GM18870 (cell line): ENCODE measurements at regions not wholly inside any gene's neighbourhood (a gene's known extent, or its start where the extent isn't known, plus 50 kb on each side); places are given as distances from the start of the nearest gene placed in this dataset.

Experiments
- ATAC-seq: cut with Tn5 transposase; IDR thresholded peaks from one replicate; pipeline ENCODE4 v1.9.1; 2021; ENCODE audit warnings: moderate library complexity; ENCODE audit not compliant: unreplicated experiment

- no peak for ATAC-seq
Measured at GRCh38 chr17:72487731-72488494, 367.1 kb downstream of the SOX9 start.

DNA sequence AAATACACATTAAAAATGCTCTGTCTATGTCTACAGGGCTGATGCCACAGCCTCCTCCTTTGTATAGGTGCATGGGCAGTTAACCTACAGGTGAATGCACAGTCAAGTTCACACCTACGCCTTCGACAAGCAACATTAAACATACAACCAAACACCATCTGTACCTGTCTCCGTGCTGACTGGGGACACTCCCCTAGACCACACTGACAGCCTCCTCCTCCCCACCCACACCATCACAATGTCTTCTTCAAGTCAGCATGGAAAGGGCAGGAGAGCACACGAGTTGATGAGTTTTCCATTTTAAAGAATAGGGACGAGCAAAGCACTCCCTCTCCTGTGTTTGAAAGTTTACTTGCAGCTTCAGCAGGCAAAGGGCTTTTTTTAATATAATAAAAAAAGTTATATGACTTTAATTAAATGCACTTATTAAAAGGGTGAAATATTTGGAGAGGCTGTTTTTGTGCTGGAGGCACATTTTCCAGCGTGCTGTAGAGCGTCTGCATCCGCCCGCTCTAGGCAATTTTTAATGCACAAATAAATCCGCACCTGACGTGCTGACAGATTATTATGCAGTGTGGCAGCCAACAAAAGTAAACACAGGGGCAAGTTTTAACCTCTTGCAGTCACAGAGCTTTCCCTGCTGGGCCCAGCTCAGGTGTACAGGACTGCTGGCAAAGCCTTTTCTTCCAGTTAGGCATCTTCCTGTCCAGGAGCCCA lies 367.9 kb downstream of the SOX9 start:
- no peak for ATAC-seq

DNA sequence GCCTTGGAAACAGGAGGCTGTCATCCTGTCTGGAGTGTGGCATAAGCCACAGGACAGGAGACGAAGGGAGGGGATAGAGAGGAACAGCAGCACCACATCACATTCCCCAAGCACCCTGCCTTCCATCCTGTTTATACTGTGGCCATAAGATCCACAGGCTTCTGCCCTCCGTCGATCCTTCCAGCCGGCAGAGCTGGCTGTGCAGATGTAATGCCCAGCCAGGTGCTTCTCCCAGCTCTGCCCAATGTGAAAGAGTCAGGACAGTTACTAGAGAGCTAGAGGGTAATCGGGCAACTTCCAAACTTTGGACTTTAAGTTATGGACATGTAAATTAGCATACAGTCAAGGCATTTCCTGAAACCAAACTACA lies 368.4 kb downstream of the SOX9 start:
- ATAC-seq = no peak

GRCh38 chr17:72491102-72491501 lies 370.3 kb downstream of the SOX9 start:
- ATAC-seq = no peak

DNA sequence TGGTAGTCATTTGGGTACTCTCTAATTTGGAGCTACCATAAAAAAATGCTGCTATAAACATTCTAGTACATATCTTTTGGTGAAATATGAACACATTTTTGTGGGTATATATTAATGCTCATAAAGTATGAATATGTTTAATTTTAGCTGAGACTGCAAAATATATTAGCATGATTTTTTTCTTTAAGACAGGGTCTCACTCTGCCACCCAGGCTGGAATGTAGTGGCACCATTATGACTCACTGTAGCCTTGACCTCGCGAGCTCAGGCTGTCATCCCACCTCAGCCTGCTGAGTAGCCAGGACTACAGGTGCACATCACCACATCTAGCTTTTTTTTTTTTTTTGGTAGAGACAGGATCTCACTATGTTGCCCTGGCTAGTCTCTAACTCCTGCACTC lies 371.7 kb downstream of the SOX9 start:
- no peak for ATAC-seq

GRCh38 chr17:72492941-72493340 lies 372.1 kb downstream of the SOX9 start:
- ATAC-seq = no peak

DNA sequence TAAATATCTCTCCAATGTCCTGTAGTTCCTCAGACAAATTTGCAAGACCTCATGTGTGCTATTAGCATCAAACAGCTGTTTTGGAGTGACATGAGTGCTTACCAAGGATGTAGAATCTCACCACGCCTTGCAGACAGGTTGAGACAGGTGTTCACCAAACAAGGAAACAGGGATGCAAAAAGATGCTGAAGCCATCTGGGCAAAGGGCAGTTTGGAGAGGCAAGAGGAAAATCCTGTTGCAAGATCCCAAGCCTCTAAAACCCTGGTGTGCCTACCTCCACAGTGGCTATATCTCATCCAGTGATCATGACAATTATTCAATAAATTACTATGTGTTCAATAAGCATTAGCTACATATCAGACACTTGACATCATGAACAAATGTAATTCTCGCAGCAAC lies 373.7 kb downstream of the SOX9 start:
- ATAC-seq = no peak

DNA sequence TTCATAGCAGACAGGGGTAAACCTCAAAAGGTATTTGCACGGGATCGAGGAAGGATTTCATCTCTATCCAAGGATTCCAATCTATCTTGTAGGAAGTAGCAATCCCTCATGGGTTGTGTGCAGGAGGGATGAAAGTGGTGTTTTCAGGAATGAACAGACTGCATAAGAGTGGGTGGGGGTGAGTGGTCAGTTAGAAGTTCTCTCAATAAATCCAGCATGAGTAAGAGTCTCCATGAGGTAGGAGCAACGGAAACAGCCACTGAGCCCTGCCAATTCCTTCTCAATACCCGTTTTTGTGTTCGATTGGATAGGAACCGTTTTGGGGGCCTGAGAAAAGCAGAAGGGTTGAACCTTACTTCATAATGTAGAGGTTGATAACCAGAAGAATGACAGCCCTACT lies 375.6 kb downstream of the SOX9 start:
- ATAC-seq = no peak

DNA sequence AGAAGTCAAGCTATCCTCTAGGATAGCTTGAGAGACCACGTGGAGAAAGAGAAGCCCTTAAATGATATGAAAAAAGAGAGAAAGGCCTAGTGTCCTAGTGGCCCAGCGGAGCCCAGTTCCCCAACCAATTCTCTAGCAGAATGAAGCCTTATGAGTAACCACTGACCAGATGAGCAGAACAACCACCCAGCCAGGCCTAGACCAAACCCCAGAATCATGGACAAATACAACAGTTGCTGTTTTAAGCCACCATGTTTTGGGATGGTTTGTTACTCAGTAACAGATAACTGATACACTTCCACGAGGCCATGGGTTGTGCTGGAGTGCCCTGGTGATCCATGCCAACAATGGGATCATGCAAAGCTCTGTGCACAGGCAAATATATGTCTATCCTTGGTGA lies 377.1 kb downstream of the SOX9 start:
- no peak for ATAC-seq

GRCh38 chr17:72498364-72499210 lies 377.8 kb downstream of the SOX9 start:
- no peak for ATAC-seq

DNA sequence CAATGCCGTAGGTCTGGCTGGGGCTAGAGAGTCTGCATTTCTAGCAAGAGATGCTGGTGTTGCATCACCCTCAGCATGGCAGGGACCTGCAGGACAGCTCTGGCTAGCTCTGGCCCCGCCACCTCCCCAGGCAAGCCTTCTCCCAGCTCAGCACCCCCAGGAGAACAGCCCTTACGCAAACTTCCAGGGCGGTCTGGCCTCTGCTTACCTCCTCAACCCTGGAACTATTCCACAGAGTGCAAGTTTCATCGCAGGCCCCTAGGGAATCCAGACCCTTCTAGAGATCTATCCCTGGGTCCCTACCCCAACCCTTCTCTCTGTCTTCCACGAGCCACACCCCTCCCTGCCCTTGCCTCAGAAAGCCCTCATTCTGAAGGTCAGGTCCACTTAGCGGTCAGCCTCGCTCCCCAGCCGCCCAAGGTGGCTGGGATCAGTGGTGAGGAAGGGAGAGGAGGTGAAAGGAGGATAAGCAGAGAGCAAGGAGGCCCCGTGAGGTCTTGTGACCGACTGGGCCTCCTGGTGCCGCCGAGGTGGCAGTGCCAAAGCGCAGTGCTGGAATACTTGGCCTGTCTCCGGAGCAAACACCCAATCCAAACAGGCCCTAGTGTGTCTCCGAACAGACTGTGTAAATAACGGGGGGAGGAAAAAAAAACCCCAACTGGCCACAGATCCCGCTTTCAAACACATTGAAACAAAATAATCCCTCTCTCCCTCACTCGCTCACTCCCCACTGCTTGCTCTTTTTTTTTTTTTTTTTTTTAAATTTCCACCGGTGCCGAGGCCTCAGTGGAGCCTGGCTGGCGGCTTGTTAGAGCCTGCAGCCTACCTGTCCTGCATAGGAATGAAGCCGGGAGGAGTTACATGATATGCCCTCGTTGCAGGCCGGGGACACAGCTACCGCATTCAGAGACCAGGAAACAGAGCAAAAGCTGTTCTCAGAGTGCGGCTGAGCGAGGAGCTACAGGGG lies 380.9 kb downstream of the SOX9 start:
- ATAC-seq = no peak

GRCh38 chr17:72502371-72503341 lies 381.8 kb downstream of the SOX9 start:
- no peak for ATAC-seq

GRCh38 chr17:72503556-72503955 lies 382.7 kb downstream of the SOX9 start:
- ATAC-seq = no peak

GRCh38 chr17:72504783-72505182 lies 384.0 kb downstream of the SOX9 start:
- no peak for ATAC-seq

GRCh38 chr17:72506773-72507172 lies 386.0 kb downstream of the SOX9 start:
- ATAC-seq = no peak

- ATAC-seq = no peak
Measured at GRCh38 chr17:72507370-72507769, 386.6 kb downstream of the SOX9 start.

DNA sequence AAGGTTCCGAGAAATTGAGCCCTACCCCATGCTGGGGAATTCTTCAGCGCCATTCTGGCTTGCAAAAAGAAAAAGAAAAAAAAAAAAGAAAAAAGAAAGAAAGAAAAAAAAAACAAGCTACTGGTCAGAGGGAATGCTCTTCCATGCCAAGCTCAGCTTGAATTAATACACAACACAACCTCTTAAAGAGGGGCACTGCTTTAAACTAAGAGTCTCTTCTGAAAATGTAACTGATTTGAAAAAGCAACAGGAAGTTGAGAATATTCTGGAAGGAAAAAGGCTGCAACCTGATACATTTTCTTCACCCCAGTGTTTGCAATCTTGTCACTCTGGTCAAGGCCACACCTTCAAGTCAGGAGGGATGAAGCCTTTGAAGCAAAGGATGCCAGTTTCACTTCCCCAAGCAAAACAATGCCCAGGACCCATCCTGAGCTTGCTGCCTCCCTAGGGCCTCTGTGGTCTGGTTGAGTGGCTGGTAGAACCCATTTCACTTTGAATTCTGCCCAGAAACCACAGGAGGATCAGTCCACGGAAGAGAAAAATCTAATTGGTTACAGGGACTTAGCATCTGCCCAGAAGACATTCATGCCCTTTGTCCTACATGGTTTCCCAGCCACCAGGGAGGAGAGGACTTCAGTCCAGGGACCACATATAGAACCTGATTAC lies 389.7 kb downstream of the SOX9 start:
- ATAC-seq = peak; percentile 79

GRCh38 chr17:72511242-72511641 lies 390.4 kb downstream of the SOX9 start:
- ATAC-seq = no peak

GRCh38 chr17:72511874-72512273 lies 391.1 kb downstream of the SOX9 start:
- no peak for ATAC-seq
